Heart left ventricle (tissue), 13 donors: ENCODE measurements at regions not wholly inside any gene's neighbourhood (a gene's known extent, or its start where the extent isn't known, plus 50 kb on each side); places are given as distances from the start of the nearest gene placed in this dataset.

Experiments
- POLR2A ChIP-seq, 2 donors: fragments of 450-650 bp; IDR thresholded peaks; one replicate each; pipeline ENCODE4 v1.6.1; 2017; ENCODE audit warnings: antibody characterized with exemption in 2 of 2, mild to moderate bottlenecking in 2 of 2, moderate library complexity in 2 of 2
- TF ChIP-seq, protein P1 (sequence below), 12 donors: fragments of 200-600 bp; sonication (generic) in 4 of 12; IDR thresholded peaks; one replicate each; pipeline versions ENCODE4 v1.5.0 to v1.8.0; 2018 to 2022; ENCODE audit warnings: antibody characterized with exemption in 12 of 12, mild to moderate bottlenecking in 5 of 12
- donor health status: ischemic (EF 13 %, LVEDD 7.1; RV severe dilation, severe dysfunction).
- donor health status: DM: no; HTN: yes; CAD: no.
- donor health status: DM: no; HTN: no; CAD: no.
- donor health status: ischemic (EF 25% LVEDD 6.9; RV normal size, moderate dysfunction).
- donor health status: ischemic (EF 25% LVEDD 5.7; RV mildly dilated, moderate dysfunction).
- donor health status: ischemic (EF 35%, LVEDD 5.7; RV mildly dilated, moderate dysfunction).
- donor health status: nonischemic (EF 11% LVEDD 7.7; RV severe dilation, severe dysfunction).
- donor health status: DM: yes; HTN: yes; CAD: no.
- donor health status: PGD.
- donor health status: ischemic (EF 29% LVEDD 5.4; RV normal size, mild dysfunction).
- donor health status: nonischemic (EF 23%, LVEDD 6.1; RV moderate dilation, normal function).

DNA sequence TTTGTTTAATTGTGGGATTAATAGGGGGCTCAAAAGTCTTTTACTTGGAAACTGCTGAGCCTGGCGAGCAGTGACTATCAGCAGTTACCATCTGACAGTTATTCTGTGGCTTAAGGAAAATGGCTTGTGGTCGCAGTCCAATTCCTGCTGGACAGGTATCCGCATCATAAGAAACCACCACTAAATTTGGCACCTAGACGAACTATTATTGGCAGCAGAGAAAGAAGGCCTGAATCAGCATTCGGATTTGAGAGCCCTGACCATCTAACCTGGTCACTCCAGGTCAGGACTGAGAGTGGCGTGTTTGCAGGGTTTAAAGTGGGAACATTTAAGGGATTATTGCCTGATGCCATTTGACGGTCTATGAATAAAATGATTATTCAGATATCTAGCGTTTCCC, 146.4 kb downstream of the RPS12 start:
- TF ChIP-seq, protein P1, sequence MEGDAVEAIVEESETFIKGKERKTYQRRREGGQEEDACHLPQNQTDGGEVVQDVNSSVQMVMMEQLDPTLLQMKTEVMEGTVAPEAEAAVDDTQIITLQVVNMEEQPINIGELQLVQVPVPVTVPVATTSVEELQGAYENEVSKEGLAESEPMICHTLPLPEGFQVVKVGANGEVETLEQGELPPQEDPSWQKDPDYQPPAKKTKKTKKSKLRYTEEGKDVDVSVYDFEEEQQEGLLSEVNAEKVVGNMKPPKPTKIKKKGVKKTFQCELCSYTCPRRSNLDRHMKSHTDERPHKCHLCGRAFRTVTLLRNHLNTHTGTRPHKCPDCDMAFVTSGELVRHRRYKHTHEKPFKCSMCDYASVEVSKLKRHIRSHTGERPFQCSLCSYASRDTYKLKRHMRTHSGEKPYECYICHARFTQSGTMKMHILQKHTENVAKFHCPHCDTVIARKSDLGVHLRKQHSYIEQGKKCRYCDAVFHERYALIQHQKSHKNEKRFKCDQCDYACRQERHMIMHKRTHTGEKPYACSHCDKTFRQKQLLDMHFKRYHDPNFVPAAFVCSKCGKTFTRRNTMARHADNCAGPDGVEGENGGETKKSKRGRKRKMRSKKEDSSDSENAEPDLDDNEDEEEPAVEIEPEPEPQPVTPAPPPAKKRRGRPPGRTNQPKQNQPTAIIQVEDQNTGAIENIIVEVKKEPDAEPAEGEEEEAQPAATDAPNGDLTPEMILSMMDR (IDR thresholded peaks at IDR 0.05), result no peak
- TF ChIP-seq POLR2A (IDR thresholded peaks at IDR 0.05), result no peak
